ENCODE measurements at regions not wholly inside any gene's neighbourhood (a gene's known extent, or its start where the extent isn't known, plus 50 kb on each side); places are given as distances from the start of the nearest gene placed in this dataset.

DNA sequence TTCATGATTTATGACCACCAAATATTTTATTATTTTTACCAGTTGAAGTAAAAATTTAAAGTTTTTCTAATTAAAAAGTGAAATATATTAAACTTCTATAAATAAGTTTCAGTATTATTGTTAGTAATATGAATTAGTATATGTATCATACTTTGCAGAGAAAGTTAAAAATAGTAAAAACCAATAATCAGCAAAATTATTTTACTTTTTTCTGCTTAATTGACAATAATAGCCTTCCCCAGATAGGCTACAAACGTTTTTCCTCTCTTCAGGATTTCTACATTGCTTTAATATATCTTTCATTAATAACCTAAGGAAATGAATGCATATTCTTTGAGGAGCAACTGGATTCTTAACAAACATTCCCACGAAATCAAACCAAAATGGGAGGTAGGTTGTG, 543.5 kb downstream of the ETNK1 start:
- Histone ChIP-seq H4K91ac (ENCODE audit: insufficient read length, low read depth, low read length) (no peak overlapping the region), H3T11ph (ENCODE audit: low read length) (no peak overlapping the region), H3K23me2 (ENCODE audit: insufficient read length, low read depth, low read length, poor library complexity, severe bottlenecking) (no peaks in the 10 kb centered on the region), H3K14ac (ENCODE audit: insufficient read depth, low read length) (no peak overlapping the region), H4K8ac (replicated peaks; ENCODE audit: insufficient read length, low read depth, low read length) (no peak overlapping the region), H3K27ac (ENCODE audit: insufficient read length, low read depth, low read length) (no peak overlapping the region), H3K18ac (ENCODE audit: insufficient read length, low read depth, low read length) (no peak overlapping the region), H3K79me1 (ENCODE audit: insufficient read depth, low read depth, low read length, poor library complexity, severe bottlenecking) (no peaks in the 10 kb centered on the region), H3K9ac (ENCODE audit: extremely low read depth, insufficient read length, low read length) (no peak overlapping the region), H2BK12ac (ENCODE audit: insufficient read length, low read depth, low read length) (no peak overlapping the region), H2BK5ac (ENCODE audit: insufficient read length, low read length) (no peak overlapping the region), H3K4ac (ENCODE audit: low read depth, low read length) (no peak overlapping the region), H2BK20ac (ENCODE audit: low read depth, low read length, poor library complexity, severe bottlenecking) (no peak overlapping the region), H2BK15ac (ENCODE audit: low read depth, low read length) (no peak overlapping the region), H3K79me2 (ENCODE audit: insufficient read depth, low read length) (no peaks in the 10 kb centered on the region), H4K5ac (ENCODE audit: insufficient read length, low read depth, low read length) (no peak overlapping the region), H3K9me3 (ENCODE audit: control insufficient read depth, low read depth, low read length) (no peaks in the 10 kb centered on the region), H3K56ac (ENCODE audit: insufficient read length, low read depth, low read length) (no peak overlapping the region), H2AK5ac (ENCODE audit: insufficient read length, low read length) (no peak overlapping the region), H3K23ac (ENCODE audit: insufficient read length, low read depth, low read length) (no peak overlapping the region), H2AFZ (ENCODE audit: low read length) (no peak overlapping the region), H3K4me2 (ENCODE audit: insufficient read depth, insufficient read length, low read length) (no peak overlapping the region), H2BK120ac (ENCODE audit: low read depth, low read length, poor library complexity, severe bottlenecking) (no peak overlapping the region), H3K4me1 (ENCODE audit: insufficient read depth, low read length) (no peaks in the 10 kb centered on the region), H4K20me1 (ENCODE audit: control insufficient read depth, insufficient read depth, insufficient read length) (no peaks in the 10 kb centered on the region), H3K27me3 (ENCODE audit: insufficient read depth, low read length) (no peaks in the 10 kb centered on the region)
- Mint-ChIP-seq H3K9me3 (peaks cover 4 to 13% of the 10 kb centered on the region in 2 experiments), H3K27ac (no peak overlapping the region), H3K4me3 (no peak overlapping the region), H3K27me3 (ENCODE audit: low read depth) (no peaks in the 10 kb centered on the region), H3K4me1 (no peaks in the 10 kb centered on the region), H3K36me3 (ENCODE audit: insufficient read depth in 1 of 3, low read depth in 3 of 3) (peaks cover 1 to 14% (median 5%) of the 10 kb centered on the region in 3 experiments; a peak in 2 of 7 replicates)
- no peak for DNase-seq
- TF ChIP-seq, protein P1, sequence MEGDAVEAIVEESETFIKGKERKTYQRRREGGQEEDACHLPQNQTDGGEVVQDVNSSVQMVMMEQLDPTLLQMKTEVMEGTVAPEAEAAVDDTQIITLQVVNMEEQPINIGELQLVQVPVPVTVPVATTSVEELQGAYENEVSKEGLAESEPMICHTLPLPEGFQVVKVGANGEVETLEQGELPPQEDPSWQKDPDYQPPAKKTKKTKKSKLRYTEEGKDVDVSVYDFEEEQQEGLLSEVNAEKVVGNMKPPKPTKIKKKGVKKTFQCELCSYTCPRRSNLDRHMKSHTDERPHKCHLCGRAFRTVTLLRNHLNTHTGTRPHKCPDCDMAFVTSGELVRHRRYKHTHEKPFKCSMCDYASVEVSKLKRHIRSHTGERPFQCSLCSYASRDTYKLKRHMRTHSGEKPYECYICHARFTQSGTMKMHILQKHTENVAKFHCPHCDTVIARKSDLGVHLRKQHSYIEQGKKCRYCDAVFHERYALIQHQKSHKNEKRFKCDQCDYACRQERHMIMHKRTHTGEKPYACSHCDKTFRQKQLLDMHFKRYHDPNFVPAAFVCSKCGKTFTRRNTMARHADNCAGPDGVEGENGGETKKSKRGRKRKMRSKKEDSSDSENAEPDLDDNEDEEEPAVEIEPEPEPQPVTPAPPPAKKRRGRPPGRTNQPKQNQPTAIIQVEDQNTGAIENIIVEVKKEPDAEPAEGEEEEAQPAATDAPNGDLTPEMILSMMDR (conservative IDR thresholded peaks at IDR 0.05) = no peak
- no CpG with 5 or more reads among the region's 2 CpGs for whole genome bisulfite sequencing (ENCODE audit: extremely low coverage, insufficient read length, low lambda C conversion rate)
